Urinary bladder (tissue), 3 donors: ENCODE measurements at regions not wholly inside any gene's neighbourhood (a gene's known extent, or its start where the extent isn't known, plus 50 kb on each side); places are given as distances from the start of the nearest gene placed in this dataset.

Source experiments
- DNase-seq: peaks from one replicate; pipeline ENCODE4 v3.0.0-alpha.2; 2015; ENCODE audit errors: extremely low spot score
- H3K27ac ChIP-seq: one replicate; pipeline ENCODE4 v1.5.1; 2013; ENCODE audit warnings: low read depth, mild to moderate bottlenecking, moderate library complexity
- H3K36me3 ChIP-seq: one replicate; pipeline ENCODE4 v1.6.1; 2013; ENCODE audit warnings: mild to moderate bottlenecking, moderate library complexity; ENCODE audit not compliant: insufficient read depth
- H3K4me1 ChIP-seq: one replicate; pipeline ENCODE4 v1.6.1; 2013; ENCODE audit warnings: mild to moderate bottlenecking, moderate library complexity; ENCODE audit not compliant: insufficient read depth
- H3K4me3 ChIP-seq: one replicate; pipeline ENCODE4 v1.5.1; 2013; ENCODE audit warnings: low read depth, low read length
- WGBS: extraction: QIAGEN DNeasy Blood & Tissue Kit; methylation state at CpG from one replicate; pipeline ENCODE4 v1.1.7; 2013; 5-methylcytosine and 5-hydroxymethylcytosine counted together
- donor health status: healthy with polysubstance abuse.
- donor health status: healthy.

DNA sequence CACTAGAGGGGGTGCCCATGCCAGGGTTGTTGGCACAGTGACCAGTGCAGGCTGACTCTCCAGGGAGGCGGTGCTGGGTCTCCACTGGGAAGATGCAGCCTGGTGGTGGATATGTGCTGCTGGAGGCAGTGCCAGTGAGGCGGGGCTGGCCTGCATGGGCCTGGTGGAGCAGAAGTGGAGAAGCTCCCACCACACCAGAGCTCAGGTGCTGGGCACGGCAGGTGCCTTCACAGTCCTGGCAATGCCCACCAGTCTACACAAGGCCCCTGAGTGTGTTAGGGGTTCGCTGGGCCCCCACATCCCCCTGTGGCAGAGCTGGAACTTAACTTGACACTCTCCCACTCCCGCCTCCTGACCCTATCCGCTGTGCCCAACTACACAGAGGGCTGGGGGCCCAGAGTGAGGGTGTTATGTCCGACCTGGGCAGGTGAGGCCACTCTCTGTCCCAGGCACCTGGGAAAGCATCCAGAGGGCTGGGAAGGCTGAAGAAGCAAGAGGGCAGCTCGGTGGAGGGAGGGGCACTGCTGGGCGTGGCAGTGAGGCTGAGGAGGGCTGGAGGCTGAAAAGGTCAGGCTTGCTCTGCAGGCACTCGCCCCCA lies 102.4 kb upstream of the B3GAT1 start:
- no peaks in the 10 kb centered on the region for H3K4me1 ChIP-seq
- no peak overlapping the region for H3K4me3 ChIP-seq
- H3K36me3 ChIP-seq = no peaks in the 10 kb centered on the region
- no peak for DNase-seq
- WGBS = 70% methylated on average over 10 of the region's 10 CpGs
- H3K27ac ChIP-seq = no peak overlapping the region

DNA sequence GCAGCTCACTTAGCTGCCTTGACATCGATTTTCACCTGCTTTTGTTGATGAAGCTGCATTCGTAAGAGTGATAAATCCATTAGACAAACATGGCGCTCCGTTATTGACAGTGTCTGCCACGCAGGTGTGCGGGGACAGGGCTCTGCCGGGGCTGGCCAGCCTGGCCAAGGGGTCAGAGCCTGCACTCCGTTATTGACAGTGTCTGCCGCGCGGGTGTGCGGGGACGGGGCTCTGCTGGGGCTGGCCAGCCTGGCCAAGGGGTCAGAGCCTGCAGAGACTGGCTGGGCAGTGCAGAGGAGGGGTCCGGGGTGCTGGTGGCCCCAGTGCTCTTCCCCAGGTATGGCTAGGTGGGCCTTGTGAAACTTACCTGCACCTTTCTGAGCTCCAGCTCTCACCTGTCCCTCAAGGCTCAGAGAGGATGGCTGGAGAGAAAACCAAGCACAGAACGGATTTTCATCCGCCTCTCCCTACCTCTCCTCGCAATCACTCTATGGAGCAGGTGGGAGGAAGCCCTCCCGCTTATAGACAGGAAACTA lies 101.6 kb upstream of the B3GAT1 start:
- Histone ChIP-seq H3K27ac (no peak overlapping the region), H3K4me1 (no peaks in the 10 kb centered on the region), H3K4me3 (no peak overlapping the region), H3K36me3 (no peaks in the 10 kb centered on the region)
- DNase-seq = no peak
- WGBS = 83% methylated on average over 18 of the region's 18 CpGs

DNA sequence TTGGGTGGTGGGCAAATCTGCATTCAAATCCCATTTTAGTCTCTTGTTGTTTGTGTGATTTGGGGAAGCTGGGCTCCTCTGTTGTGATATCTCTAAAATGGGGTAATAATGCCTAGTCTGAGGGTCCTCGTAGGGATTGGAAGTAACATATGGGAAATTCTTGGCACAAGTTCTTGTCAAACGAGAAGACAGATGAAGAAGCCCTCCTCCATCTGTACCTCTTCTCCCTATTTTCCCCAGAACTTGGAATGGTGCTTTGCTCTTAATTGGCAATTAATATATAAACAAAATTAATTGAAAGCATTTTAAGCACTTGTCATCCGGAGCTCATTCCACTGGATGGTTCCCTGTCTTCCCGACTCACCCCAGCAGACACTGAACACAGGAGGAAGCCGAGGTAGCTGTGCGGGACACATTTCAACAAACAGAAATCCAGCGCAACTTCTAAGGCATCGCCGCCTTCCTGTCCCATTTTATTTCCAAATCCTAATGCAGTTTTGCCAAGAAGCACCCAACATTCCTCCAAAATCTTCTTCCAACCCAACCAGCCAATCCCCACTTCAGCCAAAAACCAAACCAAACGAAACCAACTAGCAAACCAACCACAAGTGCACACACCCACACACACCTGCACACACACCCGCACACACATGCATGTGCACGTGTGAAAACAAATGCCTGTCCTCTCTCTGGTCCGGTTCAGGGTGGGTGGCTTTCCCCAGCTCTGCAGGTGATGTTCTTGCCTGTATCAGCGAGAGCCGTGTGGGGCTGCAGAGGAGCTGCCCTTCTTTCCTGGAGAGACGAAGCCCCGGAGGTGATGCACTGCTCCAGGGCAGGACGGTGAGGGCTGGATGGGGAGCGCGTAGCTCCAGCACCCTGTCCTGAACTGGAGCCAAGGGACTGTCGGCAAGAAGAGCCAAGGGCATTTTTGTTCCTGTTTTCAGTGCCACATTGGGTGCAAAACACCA lies 100.8 kb upstream of the B3GAT1 start:
- Histone ChIP-seq H3K36me3 (no peaks in the 10 kb centered on the region), H3K27ac (no peak overlapping the region), H3K4me1 (no peaks in the 10 kb centered on the region), H3K4me3 (no peak overlapping the region)
- no peak for DNase-seq
- WGBS = 81% methylated on average over 21 of the region's 21 CpGs

- no peaks in the 10 kb centered on the region for H3K36me3 ChIP-seq
- H3K4me3 ChIP-seq = no peak overlapping the region
- no peak for DNase-seq
- no peak overlapping the region for H3K27ac ChIP-seq
- no peaks in the 10 kb centered on the region for H3K4me1 ChIP-seq
- WGBS = 76% methylated on average over 7 of the region's 7 CpGs
Measured at GRCh38 chr11:134512061-134512460, 100.0 kb upstream of the B3GAT1 start.

GRCh38 chr11:134511255-134511654 lies 99.2 kb upstream of the B3GAT1 start:
- no peak overlapping the region for H3K4me3 ChIP-seq
- no peaks in the 10 kb centered on the region for H3K4me1 ChIP-seq
- no peak for DNase-seq
- no peaks in the 10 kb centered on the region for H3K36me3 ChIP-seq
- WGBS = 84% methylated on average over 2 of the region's 2 CpGs
- no peak overlapping the region for H3K27ac ChIP-seq

GRCh38 chr11:134510233-134511040 lies 98.4 kb upstream of the B3GAT1 start:
- DNase-seq = no peak
- H3K36me3 ChIP-seq = no peaks in the 10 kb centered on the region
- 69% methylated on average over 22 of the region's 22 CpGs for WGBS
- no peak overlapping the region for H3K4me3 ChIP-seq
- H3K4me1 ChIP-seq = no peaks in the 10 kb centered on the region
- no peak overlapping the region for H3K27ac ChIP-seq

GRCh38 chr11:134509381-134510232 lies 97.6 kb upstream of the B3GAT1 start:
- H3K27ac ChIP-seq = no peak overlapping the region
- no peak overlapping the region for H3K4me3 ChIP-seq
- no peak for DNase-seq
- H3K36me3 ChIP-seq = no peaks in the 10 kb centered on the region
- no peaks in the 10 kb centered on the region for H3K4me1 ChIP-seq
- WGBS = 77% methylated on average over 20 of the region's 20 CpGs

- WGBS = 88% methylated on average over 17 of the region's 17 CpGs
- H3K4me1 ChIP-seq = no peaks in the 10 kb centered on the region
- H3K27ac ChIP-seq = no peak overlapping the region
- H3K4me3 ChIP-seq = no peak overlapping the region
- no peak for DNase-seq
- H3K36me3 ChIP-seq = no peaks in the 10 kb centered on the region
Measured at GRCh38 chr11:134508219-134508990, 96.4 kb upstream of the B3GAT1 start.

DNA sequence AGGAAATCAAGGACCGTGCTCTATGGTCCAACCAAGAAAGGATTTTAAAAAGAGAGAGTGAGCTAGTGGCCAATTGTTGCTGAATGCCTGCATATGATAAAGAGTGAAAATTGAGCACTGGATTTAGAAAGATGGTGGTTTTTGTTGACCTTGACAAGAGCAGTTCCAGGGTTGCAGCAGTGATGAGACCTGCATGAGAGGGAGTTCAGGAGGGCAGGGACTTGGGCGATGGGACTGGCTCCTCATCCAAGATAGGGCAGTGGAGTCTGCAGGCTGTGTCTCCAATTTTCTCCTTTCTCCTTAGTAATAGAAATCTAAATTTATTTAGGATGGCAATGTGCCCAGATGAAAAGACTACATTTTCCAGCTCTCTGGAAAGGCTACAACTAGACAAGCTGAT lies 94.0 kb upstream of the B3GAT1 start:
- no peak overlapping the region for H3K27ac ChIP-seq
- DNase-seq = no peak
- WGBS = 68% methylated on average over 2 of the region's 2 CpGs

DNA sequence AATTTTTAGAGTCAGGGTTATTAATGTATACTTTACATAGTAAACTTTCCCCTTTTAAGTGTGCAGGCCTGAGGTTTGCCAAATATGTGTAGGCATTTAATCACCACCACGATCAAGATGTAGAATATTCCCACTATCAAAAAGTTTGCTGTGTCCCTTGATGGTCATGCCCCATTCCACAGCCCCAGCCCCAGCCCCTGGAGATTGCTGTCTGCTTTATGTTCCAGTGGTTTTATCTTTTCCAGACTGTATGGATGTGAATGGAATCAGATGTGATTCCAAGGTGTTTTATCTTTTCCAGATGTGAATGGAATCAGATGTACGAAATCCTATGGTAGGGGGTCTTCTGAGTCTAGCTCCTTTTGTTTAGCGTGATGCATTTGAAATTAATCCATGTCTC lies 93.1 kb upstream of the B3GAT1 start:
- no peak for DNase-seq
- H3K4me1 ChIP-seq = no peaks in the 10 kb centered on the region
- H3K36me3 ChIP-seq = no peaks in the 10 kb centered on the region
- WGBS = 57% methylated on average over 3 of the region's 3 CpGs
- H3K4me3 ChIP-seq = no peak overlapping the region
- no peak overlapping the region for H3K27ac ChIP-seq

More for the DNA sequence above, 94.0 kb upstream of the B3GAT1 start:
- H3K4me1 ChIP-seq = no peaks in the 10 kb centered on the region
- no peaks in the 10 kb centered on the region for H3K36me3 ChIP-seq
- no peak overlapping the region for H3K4me3 ChIP-seq

DNA sequence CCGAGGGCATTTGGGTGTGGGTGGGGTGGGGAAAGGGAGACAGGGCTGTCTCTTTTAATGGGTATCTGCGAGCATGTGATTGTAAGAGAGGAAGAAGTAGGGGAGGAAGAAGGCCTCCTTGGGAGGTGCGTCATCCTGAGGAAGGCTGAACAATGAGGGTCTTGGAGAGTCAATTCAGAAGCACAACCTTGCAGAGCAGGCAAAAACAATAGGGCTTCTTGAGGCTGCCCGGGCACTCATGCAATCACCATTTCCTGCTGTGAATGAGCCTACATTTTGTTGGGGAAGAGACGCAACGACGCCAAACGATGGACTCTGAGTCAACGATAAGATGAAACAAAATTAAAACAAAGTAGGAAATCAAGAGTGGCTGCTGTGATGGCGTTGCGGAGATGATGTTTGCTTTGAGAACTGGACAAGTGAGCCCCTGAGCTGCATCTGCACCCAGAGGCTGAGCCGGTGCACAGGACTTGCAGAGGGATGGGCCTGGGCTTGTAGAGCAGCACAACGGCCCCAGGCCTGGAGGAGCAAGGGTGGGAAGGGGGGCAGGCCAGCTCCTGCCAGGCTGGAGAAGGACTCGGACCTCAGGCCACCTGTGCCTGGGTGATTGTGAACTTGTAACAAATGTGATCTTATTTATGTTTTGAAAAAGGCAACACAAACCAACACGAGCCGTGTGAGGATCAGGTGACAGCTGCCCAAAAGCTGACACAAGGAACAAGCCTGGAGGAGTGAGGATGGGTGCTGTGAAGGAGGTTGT lies 92.3 kb upstream of the B3GAT1 start:
- Histone ChIP-seq H3K4me1 (no peaks in the 10 kb centered on the region), H3K4me3 (no peak overlapping the region), H3K27ac (no peak overlapping the region), H3K36me3 (no peaks in the 10 kb centered on the region)
- 60% methylated on average over 16 of the region's 16 CpGs for WGBS
- DNase-seq = no peak

DNA sequence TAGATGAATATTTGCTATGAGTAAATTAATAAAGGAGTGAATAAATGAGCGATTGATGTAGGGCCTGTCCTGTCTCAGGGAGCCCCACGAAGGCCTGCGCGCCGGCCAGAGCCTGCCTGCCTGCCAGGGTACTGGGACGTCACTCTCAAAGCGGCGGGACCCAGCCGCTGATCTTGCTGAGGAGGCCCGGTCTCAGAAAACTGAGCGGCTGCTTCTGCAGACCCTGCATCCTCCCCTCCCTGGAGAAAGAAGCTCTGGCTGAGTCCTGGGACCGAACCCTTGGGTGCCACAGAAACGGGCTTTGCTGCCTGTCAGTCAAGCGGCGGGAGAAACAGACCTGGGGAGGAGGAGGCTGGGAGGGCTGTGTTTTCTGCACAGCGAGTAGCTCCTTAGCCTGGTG lies 91.6 kb upstream of the B3GAT1 start:
- no peak for DNase-seq
- H3K4me1 ChIP-seq = no peaks in the 10 kb centered on the region
- no peak overlapping the region for H3K27ac ChIP-seq
- 89% methylated on average over 16 of the region's 16 CpGs for WGBS
- no peaks in the 10 kb centered on the region for H3K36me3 ChIP-seq
- no peak overlapping the region for H3K4me3 ChIP-seq
